DMS 273 (cell line): ENCODE measurements at regions not wholly inside any gene's neighbourhood (a gene's known extent, or its start where the extent isn't known, plus 50 kb on each side); places are given as distances from the start of the nearest gene placed in this dataset.

ENCODE experiments used
- DNase-seq: peaks from one replicate; lab custom pipeline; 2025; ENCODE audit not compliant: unreplicated experiment; lab: John Stamatoyannopoulos, UW

DNA sequence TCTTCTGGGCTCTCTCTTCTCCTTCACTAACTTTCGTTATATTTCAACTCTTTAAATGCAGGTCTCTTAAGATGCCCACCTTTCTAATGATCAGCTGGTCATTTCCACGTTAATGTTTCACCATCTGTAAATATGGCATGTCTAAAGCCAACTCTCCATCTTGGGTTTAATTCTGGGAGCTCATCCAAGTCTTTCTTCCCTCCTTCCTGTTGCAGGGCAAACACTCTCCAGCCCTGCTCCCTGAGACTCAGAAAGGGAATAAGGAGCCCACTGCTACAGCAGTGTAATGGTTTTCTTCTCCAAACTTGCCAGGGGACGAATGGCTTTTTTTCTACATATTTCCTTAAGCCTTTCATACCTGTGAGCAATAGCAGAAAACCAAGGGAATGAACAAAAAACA, 73.3 kb upstream of the SOX1 start:
- DNase-seq, result no peak

DNA sequence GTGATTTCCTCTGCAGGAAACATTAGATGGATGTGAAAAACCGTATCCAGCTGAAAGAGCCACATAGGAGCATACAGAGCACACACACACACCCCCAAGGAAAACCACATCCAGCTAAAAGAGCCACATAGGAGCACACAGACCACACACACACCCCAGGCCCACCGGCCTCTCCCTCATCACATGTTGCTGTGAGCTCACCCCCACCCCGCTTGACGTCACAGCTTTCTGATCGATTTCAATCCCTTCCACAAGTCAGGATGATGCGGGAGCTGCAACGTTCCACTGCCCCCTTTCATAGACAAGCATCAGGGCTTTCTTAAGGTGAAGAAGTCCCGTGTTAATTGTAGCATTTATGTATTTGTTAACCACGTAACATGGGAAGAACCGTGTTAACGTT, 72.4 kb upstream of the SOX1 start:
- no peak for DNase-seq

DNA sequence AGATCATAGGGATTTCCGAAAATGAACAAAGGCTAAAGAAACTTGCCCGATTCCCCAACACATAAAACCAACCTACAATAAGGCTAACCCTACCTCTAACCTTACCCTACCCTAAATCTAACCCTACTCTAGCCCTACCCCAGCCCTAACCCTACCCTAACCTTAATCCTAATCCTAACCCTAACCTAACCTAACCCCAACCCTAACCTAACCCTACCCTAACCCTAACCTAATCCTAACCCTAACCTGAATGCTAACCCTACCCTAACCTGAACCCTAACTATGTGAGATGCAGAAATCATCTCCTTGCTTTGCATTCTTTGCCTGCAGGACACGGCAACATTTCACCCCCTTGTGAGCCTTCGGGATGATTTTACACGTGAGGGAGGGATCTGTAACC, 67.6 kb upstream of the SOX1 start:
- DNase-seq, result no peak

DNA sequence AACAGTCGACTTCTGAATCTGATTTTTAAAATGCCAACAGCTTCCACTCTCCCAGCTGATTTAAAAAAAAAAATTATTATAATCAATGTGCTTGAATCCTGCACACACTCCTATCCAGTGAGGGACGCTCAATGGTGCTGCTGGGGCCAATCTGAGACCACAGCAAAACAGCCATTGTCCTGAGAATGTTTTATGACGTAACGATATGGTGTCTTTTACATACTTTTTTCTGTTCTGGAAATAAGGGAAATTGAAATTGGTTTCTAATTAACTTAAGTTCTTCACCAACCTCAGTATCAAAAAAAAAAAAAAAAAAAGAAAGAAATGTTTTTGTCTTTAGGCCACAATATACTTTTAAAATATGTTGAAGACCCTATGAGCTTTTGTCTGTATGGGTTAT, 66.1 kb upstream of the SOX1 start:
- no peak for DNase-seq

DNA sequence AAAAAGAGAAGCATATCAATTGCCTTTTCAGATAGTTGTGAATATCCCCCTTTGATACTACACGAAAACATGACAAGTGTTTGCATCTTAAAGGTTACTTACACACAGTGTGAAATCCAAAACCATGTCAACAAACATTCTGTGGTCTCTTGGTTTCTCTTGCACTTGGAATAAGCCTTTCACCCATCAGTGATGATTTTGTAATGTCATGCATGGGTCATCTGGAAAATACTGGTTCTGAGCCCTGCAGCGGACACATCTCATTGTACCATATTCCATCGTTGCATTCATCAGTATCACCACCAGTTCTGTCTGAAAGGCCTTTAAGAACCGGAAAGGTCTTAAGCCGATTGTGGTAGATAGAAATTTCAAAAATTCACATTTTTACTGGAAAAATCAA, 65.4 kb upstream of the SOX1 start:
- DNase-seq, result no peak

DNA sequence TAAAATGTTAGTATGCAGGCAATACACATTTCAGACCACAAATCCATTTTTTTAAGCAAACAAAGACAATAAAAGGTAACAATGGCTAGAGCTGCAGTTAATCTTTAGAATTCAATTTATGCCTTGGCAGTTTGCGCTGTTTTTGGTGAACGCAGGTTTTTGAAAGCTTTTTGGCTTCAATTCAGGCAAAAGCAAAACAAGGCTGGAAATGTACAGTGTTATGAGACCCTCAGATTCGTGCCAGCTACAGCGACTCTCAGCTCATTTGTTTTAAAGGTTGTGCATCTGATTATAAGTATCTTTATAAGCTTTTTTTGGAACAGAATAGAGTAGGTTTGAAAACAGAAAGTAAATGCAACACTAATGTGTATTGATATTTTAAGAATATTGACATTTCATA, 63.6 kb upstream of the SOX1 start:
- DNase-seq, result no peak

DNA sequence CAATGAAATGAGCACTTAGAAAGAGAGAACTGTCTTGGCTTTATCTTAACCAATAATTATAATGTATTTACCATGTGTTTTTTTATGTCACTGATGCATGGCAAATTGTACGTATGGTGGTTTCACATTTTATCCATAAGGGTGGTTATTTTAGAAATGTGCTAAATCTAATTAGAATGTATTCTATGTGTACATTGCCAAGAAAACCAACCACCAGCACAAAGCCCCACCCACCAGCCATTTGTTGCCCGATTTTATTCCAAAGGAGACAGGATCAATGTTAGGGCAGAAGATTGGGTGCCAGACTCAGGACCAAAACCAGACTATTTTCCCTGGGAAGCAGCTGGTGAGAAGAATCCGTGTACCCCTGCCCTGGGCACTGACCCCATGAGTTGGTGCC, 63.0 kb upstream of the SOX1 start:
- no peak for DNase-seq

DNA sequence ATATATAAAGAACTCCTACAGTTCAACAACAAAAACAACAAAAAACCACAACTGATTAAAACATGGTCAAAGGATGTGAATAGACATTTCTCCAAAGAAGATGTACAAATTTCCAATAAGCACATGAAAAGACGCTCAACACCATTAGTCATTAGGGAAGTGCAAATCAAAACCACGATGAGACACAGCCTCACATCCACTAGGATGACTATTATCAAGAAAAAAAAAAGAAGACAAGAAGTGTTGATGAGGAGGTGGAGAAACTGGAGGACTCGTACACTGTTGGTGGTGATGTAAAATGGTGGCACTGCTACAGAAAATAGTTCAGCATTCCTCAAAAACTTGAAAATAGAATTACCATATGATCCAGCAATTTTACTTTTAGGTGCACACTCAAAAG, 61.0 kb upstream of the SOX1 start:
- no peak for DNase-seq

DNA sequence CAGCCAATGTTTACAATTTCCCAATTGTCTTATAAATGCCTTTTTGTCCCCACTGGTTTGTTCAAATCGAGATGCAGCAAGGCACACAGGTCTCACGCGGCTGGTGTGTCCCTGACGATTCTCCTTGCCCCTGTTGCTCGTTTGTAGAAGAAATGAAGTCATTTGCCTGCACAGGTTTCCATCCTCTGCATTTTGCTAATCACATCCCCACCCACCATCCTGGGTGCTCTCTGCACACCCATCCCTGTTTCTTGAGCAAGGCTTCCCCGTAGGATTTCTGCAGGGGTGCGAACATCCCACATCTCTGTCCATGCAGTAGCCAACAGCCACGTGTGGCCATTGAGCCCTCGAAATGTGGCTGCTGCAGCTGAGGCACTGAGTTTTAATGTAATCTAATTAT, 59.8 kb upstream of the SOX1 start:
- no peak for DNase-seq

DNA sequence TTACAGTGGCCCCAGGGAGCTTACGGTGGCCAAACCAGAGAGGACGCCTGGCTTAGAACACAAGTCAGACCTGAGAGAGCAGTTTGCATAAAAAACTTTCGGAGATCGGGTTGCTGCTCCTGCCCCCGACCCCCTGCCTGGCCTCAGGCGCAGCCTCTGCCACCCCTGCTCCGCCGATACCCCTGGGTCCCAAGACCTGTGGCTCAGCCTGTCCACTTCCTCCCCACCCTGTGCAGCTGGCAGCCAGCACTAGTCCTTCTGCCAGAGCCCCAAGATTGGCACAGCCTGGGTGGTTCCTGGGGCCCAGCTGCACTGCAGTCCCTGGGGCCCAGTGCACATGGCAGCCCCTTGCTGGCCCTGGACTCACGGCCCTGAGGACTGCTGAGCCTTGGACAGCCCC, 56.2 kb upstream of the SOX1 start:
- no peak for DNase-seq

DNA sequence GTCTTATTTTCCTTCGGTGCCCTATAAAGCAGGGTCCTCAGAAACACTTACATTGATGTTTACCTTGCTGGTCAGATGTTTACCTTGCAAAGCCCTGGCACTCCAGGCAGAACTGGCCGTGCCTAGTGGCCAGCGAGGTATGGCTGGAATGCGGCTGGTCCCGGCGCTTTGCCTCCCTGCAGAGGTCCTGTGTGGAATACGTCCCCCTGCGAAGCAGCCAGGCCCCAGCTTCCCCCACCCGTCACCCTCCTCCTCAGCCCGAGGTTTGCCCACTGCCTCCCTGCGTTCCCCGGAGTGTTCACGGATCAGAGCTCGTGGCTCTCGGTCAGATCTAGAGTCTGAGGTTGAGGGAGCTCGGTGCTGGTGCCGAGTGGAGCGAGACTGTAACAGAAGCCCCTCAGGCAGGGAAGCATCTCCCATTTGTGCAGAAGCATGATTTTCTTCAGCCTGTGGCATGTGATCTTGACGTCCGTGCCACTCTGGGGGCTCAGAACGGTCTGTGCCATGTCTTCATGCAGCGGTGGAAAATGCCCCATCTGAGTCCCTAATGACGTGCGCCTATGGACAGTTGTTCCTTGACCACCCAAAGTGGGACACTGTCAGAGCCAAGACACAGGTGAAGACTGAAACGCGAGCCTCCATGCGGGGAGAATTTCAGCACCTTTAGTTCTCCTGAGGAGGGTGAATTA, 54.8 kb upstream of the SOX1 start:
- no peak for DNase-seq

DNA sequence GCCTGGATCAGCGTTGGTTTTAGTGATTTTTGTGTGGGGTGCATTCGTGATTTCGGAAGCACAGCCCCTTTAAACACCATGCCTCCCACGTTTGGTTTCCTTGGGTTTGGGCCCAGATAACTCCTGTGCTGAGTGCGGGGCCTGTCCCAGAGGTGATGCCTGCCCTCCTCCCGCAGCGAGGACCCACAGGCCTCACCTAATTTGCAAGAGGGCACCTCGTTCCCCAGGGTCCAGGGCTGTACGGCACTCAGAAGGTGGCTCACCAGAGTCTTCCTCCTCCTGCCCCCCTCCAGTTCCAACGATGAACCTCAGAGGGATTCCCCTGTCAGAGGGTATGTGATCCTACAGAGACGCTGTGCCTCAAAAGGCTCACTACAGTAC, 54.3 kb upstream of the SOX1 start:
- no peak for DNase-seq

DNA sequence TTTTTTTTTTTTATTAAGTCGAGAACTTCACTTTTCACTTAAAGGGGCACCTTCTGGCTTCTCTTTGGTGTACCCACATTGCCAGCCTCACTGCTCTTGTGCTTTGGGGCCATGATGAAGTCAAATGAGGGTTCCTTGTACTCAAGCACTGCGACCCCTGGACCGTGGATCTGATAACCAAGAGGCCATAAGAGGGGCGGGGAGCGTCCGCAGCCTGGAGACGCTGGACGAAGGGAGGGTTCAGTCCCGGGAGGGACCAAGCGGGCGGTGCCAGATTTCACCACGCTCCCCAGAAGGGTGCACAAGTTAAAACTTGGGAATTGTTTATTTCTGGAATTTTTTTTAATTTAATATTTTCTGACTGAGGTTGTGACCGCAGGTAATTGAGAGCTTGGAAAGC, 53.3 kb upstream of the SOX1 start:
- no peak for DNase-seq

DNA sequence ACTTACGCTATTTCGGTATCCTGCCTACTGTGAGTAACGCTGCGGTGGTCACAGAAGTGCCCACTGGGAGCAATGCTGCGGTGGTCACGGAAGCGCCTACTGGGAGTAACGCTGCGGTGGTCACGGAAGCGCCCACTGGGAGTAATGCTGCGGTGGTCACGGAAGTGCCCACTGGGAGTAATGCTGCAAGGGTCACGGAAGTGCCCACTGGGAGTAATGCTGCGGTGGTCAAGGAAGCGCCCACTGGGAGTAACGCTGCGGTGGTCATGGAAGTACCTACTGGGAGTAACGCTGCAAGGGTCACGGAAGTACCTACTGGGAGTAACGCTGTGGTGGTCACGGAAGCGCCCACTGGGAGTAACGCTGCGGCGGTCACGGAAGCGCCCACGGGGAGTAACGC, 52.1 kb upstream of the SOX1 start:
- DNase-seq, result no peak
